HG03159 (cell line): ENCODE measurements at regions not wholly inside any gene's neighbourhood (a gene's known extent, or its start where the extent isn't known, plus 50 kb on each side); places are given as distances from the start of the nearest gene placed in this dataset.
A peak's percentile ranks its signal among the peaks of the same experiment; 100 is the strongest.

Experiments used
- ATAC-seq: cut with Tn5 transposase; IDR thresholded peaks from one replicate; pipeline ENCODE4 v1.9.1; 2021; ENCODE audit warnings: mild to moderate bottlenecking, moderate library complexity; ENCODE audit not compliant: unreplicated experiment

GRCh38 chr5:90201923-90202322 is 207.6 kb downstream of the CETN3 start:
- ATAC-seq: no peak

- ATAC-seq: no peak
Measured at GRCh38 chr5:90193185-90193822, 216.3 kb downstream of the CETN3 start.

DNA sequence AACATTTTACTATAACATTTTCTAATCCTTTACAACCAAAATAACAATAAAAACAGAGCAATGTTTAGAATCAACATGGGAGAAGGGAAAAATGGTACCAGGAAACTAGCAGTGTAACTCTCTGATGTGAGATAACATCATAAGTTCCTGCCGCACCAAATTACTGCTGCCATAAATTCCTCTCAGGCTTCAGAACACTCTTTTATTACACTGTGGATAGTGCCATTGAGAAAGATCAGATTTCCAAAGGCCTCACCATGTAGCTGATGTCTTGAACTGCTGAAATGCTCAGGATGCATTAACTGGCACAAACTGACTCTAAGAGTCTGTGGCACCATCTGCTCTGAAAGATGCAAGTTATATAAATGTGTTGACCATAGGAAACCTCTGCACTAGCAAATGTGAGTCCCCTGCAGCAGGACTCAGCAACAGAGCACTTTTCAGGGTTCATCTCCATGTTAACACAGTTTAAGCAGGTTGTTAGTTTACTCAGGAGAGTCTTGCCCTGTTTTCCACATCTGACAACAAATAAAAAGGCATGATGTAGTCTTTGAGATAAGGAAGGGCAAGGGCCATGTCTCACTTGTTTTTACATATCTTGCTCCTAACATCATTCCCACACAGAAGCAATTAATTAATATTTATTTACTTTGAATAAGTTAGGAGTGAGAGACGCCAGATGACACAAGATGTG is 218.1 kb downstream of the CETN3 start:
- no peak for ATAC-seq

- no peak for ATAC-seq
Measured at GRCh38 chr5:90185897-90186468, 223.6 kb downstream of the CETN3 start.

DNA sequence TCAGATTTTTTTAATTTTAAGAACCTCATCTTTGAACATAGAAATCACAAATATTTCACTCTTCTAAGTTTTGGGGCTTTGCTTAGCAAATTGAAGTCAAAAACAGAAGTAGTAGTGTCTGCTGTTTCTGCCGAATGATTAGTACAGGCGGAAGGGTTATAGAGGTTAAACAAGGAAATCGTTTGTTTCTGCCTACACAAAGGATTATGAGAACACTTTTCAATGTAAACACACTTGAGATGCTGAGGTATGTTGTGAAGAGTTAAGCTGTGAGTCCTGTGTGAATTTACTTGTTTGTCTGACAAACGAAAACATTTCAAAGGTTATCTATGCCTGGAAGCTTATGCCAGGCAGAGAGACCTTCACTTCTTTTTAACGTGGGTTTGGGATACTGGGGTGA is 224.8 kb downstream of the CETN3 start:
- no peak for ATAC-seq

DNA sequence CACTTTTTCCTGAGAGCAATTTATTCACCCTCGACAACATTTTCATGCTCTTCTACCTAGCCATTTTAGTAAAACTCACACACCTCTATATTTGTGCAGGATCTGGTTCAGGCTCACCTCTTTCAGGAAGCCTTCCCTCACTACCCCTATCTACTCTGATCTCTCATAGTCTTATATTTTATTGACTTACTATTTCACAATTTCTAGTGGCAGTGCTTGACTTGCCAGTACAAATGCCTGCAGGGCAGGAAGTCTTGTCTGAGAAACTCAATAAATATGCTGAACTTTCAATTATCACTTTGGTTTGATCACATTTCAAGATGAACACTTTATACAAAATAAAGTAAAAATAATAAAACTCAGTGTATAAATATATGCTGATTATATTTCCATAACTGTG is 226.8 kb downstream of the CETN3 start:
- ATAC-seq: no peak

- ATAC-seq: no peak
Measured at GRCh38 chr5:90174236-90174635, 235.3 kb downstream of the CETN3 start.

DNA sequence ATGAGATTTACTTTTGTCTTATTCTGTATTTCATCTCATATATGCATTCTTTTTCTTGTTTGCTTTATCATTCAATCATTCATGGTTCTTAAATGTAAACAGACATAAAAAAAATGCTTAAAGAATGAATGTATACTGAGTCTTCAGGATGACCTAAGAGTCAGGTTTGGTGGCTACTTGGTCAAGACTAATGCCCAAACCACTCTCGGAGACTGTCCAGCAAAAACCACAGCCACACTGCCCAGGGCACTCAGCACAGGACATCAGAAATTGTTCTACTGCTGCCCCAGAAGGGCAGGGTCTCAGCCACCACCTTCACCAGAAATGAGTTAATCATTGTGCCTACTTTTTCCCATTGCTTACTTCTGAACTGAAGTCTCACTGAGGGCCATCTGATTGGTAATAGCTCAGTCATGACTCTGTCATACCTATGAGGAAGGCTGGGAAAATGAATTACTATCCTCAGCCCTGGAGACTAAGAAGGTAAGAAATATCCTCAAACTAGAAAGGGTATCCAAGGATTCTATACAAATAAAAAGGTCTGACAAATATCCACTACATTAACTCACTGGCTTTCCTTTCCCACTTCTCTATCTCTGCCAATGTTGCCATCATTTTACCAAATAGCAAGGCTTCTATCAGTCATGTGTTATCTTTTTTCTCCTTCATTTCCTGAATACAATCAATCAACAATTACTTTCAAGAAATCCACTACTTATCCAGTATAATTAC is 236.1 kb downstream of the CETN3 start:
- no peak for ATAC-seq

DNA sequence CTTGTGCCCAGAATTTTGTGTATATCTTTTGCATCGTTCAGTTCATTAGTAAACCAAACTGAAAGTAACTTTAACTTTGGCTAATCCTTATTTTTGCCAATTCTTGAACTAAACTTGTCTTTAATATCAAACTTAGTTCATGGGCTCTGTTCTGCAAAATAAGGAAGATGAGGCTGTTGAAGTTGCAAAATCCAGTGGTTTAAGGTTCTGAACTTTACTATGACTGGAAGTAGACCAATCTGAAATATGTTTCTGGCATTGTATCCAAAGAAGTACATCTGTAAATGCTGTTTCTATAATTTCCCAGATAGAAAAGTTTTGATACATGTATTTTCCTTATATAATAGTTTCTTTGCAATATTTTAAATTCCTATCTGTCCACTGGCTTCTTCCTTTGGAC is 238.1 kb downstream of the CETN3 start:
- ATAC-seq: no peak

GRCh38 chr5:90170261-90170660 is 239.3 kb downstream of the CETN3 start:
- no peak for ATAC-seq

- no peak for ATAC-seq
Measured at GRCh38 chr5:90169078-90169477, 240.5 kb downstream of the CETN3 start.

GRCh38 chr5:90168399-90168798 is 241.2 kb downstream of the CETN3 start:
- no peak for ATAC-seq

DNA sequence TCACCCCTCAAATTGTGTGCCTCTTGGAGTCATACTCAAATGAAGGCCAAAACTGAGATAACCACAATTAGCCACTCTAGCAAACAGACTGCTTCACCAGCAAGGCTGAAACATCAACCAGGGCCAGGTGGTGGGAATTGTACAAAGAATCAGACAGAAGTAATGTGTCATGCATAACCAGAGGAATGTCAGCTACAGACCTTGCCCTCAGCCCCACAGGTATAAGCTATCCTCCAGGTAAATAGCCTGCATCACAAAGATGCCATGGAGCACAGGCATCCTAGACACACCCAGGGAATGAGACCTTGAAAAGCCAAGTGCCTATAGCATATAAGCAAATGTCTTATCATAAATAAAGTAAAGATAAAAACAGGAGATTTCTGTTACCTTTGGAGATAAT is 242.7 kb downstream of the CETN3 start:
- ATAC-seq: no peak

DNA sequence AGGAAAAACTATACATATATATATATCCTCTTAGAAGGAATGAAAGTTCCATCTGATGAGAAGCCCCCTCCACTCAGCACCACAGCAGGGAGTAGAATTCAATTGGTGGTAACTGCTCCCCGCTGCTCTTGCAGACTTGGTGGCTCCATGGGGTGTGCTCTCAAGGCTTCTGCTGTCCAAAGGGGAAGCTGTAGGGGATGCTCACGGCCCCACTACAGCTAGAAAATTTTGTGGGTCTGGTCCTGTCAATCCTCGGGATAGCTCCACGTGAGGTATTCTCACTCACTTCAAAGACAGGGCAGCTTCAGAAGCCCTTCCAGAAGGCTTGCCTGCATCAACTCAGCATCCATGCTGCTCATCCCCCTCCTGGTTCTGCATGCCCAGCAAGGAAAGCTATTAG is 247.2 kb downstream of the CETN3 start:
- ATAC-seq: no peak

DNA sequence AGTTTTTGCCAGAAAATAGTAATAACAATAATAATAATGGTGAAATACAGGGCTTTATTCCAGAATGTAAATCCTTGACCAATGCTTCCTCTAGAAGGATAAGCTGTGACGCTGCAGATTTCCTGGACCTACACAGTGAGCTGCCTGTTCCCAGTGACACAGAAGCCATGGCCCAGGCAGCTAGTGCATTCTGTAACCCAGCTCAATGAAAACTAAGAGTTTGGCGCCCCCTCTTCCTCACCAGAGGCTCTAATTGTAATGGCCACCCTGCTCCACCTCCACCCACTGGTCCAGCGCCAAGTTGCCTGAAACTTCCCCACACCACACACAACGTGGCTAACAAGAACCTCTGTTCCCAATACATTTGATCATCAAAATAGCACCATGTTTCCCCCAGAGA is 248.1 kb downstream of the CETN3 start:
- peak; percentile 67 for ATAC-seq

GRCh38 chr5:90158131-90158530 is 251.4 kb downstream of the CETN3 start:
- ATAC-seq: no peak

GRCh38 chr5:90153031-90153430 is 256.5 kb downstream of the CETN3 start:
- no peak for ATAC-seq

- no peak for ATAC-seq
Measured at GRCh38 chr5:90144625-90145327, 264.8 kb downstream of the CETN3 start.

- no peak for ATAC-seq
Measured at GRCh38 chr5:90142541-90142940, 267.0 kb downstream of the CETN3 start.

- no peak for ATAC-seq
Measured at GRCh38 chr5:90141984-90142383, 267.6 kb downstream of the CETN3 start.

GRCh38 chr5:90136952-90137528 is 272.5 kb downstream of the CETN3 start:
- ATAC-seq: no peak
